Panc1 (cell line): ENCODE measurements at regions not wholly inside any gene's neighbourhood (a gene's known extent, or its start where the extent isn't known, plus 50 kb on each side); places are given as distances from the start of the nearest gene placed in this dataset.

Experiments
- ATAC-seq: fragments of 200-7000 bp; cut with Tn5 transposase; 2 replicates; pipeline ENCODE4 v1.9.1; 2020; ENCODE audit warnings: mild to moderate bottlenecking, moderate library complexity
- BruUV-seq: library from RNA; stranded (reverse); fragments of 400-500 nt; replicated peaks from 2 replicates; lab custom pipeline; 2021; lab: Mats Ljungman, UMichigan
- CTCF ChIA-PET: fragments of 300-600 bp; sonication (Branson Sonifier 250); formaldehyde crosslinking; loops from one replicate; lab custom pipeline; 2022; ENCODE audit warnings: antibody characterized with exemption; lab: Charles Lee
- POLR2A ChIA-PET: fragments of 300-600 bp; sonication (Branson Sonifier 250); formaldehyde crosslinking; loops from one replicate; lab custom pipeline; 2022; ENCODE audit warnings: antibody characterized with exemption; lab: Charles Lee
- DNase-seq: peaks from one replicate; pipeline ENCODE4 v3.0.0-alpha.2; 2010; ENCODE audit warnings: low read depth, low spot score
- H3K27ac ChIP-seq: 2 replicates; pipeline ENCODE4 v1.5.1; 2011; ENCODE audit warnings: mild to moderate bottlenecking, low read length, inconsistent platforms
- H3K27me3 ChIP-seq: fragments of 200-500 bp; sonication (Bioruptor generic); 2 replicates; pipeline ENCODE4 v1.6.0; 2014; ENCODE audit warnings: low read length, inconsistent platforms; ENCODE audit not compliant: control insufficient read depth, insufficient read depth
- H3K36me3 ChIP-seq: fragments of 200-500 bp; sonication (Bioruptor generic); 2 replicates; pipeline ENCODE4 v1.5.1; 2014; ENCODE audit warnings: inconsistent platforms, mild to moderate bottlenecking, low read length, moderate library complexity; ENCODE audit not compliant: control insufficient read depth, insufficient read depth
- H3K4me1 ChIP-seq: 2 replicates; pipeline ENCODE4 v1.5.1; 2011; ENCODE audit warnings: inconsistent platforms, mild to moderate bottlenecking, low read length, moderate library complexity; ENCODE audit not compliant: control insufficient read depth, insufficient read depth
- H3K4me3 ChIP-seq, 2 experiments: 2 replicates each; pipeline ENCODE4 v1.5.1; 2011 to 2012; ENCODE audit warnings: low read depth in 2 of 2, low read length in 2 of 2, mild to moderate bottlenecking in 2 of 2, inconsistent platforms in 1 of 2, moderate library complexity in 1 of 2
- H3K9me3 ChIP-seq: fragments of 200-500 bp; sonication (Bioruptor generic); 2 replicates; pipeline ENCODE4 v1.5.1; 2014; ENCODE audit warnings: low read depth, mild to moderate bottlenecking, inconsistent platforms, low read length, moderate library complexity; ENCODE audit not compliant: control insufficient read depth, insufficient read depth
- POLR2AphosphoS5 ChIP-seq: IDR thresholded peaks from 2 replicates; pipeline ENCODE4 v1.6.1; 2012; ENCODE audit warnings: mild to moderate bottlenecking, low read depth, low read length, moderate library complexity
- SIN3A ChIP-seq: IDR thresholded peaks from 2 replicates; pipeline ENCODE4 v1.6.1; 2012; ENCODE audit warnings: low read depth, mild to moderate bottlenecking, low read length, moderate library complexity, borderline replicate concordance; ENCODE audit not compliant: insufficient read depth
- TCF7L2 ChIP-seq: IDR thresholded peaks from 2 replicates; pipeline ENCODE4 v1.6.1; 2011; ENCODE audit warnings: mild to moderate bottlenecking, low read depth, low read length, inconsistent platforms
- in situ Hi-C: cut with HindIII; loops from 2 replicates; pipeline ENCODE4 v1.10.0; 2016; ENCODE audit warnings: low sequenced_read_pairs, low pct_unique_long_range_greater_than_20kb
- intact Hi-C: fragments of 100-400 bp; cut with micrococcal nuclease; formaldehyde crosslinking; loops from one replicate; pipeline ENCODE4 v1.10.0; 2022; ENCODE audit not compliant: unreplicated experiment
- TF ChIP-seq, protein P1 (sequence below): fragments of 450-650 bp; IDR thresholded peaks from 2 replicates; pipeline ENCODE4 v1.5.1; 2017; ENCODE audit warnings: mild to moderate bottlenecking
- TF ChIP-seq, protein P2 (sequence below), 2 experiments: IDR thresholded peaks; 2 replicates each; pipeline ENCODE4 v1.6.1; 2011 to 2012; ENCODE audit warnings: low read depth in 2 of 2, control low read depth in 1 of 2, low read length in 1 of 2, mild to moderate bottlenecking in 1 of 2, moderate library complexity in 1 of 2; ENCODE audit not compliant: insufficient read depth in 1 of 2

DNA sequence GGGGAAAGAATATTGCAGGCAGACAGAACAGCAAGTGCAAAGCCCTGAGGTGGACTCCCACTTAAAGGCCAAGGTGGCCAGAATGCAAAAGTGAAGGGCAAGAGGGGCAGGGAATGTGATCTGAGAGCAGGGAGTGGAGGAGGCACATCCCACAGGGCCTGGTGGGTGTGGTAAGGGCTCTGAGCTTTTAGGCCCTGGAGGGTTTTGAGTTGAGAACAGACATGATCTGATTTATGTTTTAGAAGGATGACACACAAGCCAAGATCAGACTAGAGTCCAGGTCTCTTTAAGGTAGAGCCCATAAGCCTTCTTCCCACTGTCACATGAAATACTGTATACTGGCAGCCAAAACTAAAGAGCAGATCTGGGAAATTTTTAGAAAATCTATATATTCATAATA, 162.5 kb downstream of the SLC38A4 start:
- CTCF ChIA-PET, result no interaction called here

DNA sequence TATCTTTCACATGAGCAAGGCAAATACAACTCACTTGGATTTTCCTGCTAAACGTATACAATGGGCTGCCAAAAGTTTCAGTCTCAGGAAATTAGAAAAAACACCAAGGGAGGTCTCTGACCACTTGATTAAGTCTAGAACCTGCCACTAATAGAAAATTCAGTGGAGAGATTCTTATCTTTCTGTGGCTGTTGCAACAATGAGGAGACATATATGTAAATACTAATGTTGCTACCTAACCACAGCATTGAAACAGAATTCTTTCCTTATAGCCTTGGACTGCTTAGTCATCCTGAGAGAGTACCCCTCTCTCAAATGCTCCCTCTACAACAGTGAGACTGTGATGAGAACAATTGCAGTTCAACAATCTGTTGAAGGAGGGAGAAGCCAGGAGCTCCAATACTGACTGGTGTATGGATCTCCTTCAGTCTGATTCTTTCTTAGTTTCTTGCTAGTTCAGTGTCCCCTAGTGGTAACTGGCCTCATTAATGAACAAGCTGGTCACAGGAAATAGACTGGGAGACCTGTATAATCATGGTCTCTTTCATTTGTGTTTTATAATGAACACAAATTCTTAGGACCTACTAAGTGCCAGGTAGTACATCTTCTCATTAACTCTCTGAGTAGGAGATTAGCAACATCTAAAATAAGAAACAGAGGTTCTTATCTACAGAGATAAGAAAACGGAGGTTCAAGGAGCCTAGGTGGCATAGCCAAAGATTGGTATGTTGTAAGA, 164.5 kb downstream of the SLC38A4 start:
- peak overlapping the region; percentile 89 for H3K27ac ChIP-seq
- H3K36me3 ChIP-seq, result no peaks in the 10 kb centered on the region
- DNase-seq (peak; percentile 87), ATAC-seq (peak; percentile 65)
- ChIA-PET POLR2A (no interaction called here), CTCF (interaction anchor here (0.6 to 1.0 kb wide), 5 partner anchors 14 to 1081 kb away, joined by 3 to 4 read pairs (median 3); no protein-coding TSS in a partner anchor)
- BruUV-seq, result no TSS peak
- in situ Hi-C loops, result no loop called here
- H3K9me3 ChIP-seq, result no peaks in the 10 kb centered on the region; the same call in 1 of the 2 replicates
- no peaks in the 10 kb centered on the region for H3K27me3 ChIP-seq
- no peak overlapping the region for H3K4me3 ChIP-seq
- intact Hi-C loops, result loop anchor here (5.0 to 10.0 kb wide), 2 partner anchors 104 to 186 kb away; no protein-coding TSS in a partner anchor
- TF ChIP-seq, protein P1, sequence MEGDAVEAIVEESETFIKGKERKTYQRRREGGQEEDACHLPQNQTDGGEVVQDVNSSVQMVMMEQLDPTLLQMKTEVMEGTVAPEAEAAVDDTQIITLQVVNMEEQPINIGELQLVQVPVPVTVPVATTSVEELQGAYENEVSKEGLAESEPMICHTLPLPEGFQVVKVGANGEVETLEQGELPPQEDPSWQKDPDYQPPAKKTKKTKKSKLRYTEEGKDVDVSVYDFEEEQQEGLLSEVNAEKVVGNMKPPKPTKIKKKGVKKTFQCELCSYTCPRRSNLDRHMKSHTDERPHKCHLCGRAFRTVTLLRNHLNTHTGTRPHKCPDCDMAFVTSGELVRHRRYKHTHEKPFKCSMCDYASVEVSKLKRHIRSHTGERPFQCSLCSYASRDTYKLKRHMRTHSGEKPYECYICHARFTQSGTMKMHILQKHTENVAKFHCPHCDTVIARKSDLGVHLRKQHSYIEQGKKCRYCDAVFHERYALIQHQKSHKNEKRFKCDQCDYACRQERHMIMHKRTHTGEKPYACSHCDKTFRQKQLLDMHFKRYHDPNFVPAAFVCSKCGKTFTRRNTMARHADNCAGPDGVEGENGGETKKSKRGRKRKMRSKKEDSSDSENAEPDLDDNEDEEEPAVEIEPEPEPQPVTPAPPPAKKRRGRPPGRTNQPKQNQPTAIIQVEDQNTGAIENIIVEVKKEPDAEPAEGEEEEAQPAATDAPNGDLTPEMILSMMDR, result peak; percentile 84
- TF ChIP-seq, protein P2, sequence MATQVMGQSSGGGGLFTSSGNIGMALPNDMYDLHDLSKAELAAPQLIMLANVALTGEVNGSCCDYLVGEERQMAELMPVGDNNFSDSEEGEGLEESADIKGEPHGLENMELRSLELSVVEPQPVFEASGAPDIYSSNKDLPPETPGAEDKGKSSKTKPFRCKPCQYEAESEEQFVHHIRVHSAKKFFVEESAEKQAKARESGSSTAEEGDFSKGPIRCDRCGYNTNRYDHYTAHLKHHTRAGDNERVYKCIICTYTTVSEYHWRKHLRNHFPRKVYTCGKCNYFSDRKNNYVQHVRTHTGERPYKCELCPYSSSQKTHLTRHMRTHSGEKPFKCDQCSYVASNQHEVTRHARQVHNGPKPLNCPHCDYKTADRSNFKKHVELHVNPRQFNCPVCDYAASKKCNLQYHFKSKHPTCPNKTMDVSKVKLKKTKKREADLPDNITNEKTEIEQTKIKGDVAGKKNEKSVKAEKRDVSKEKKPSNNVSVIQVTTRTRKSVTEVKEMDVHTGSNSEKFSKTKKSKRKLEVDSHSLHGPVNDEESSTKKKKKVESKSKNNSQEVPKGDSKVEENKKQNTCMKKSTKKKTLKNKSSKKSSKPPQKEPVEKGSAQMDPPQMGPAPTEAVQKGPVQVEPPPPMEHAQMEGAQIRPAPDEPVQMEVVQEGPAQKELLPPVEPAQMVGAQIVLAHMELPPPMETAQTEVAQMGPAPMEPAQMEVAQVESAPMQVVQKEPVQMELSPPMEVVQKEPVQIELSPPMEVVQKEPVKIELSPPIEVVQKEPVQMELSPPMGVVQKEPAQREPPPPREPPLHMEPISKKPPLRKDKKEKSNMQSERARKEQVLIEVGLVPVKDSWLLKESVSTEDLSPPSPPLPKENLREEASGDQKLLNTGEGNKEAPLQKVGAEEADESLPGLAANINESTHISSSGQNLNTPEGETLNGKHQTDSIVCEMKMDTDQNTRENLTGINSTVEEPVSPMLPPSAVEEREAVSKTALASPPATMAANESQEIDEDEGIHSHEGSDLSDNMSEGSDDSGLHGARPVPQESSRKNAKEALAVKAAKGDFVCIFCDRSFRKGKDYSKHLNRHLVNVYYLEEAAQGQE (IDR thresholded peaks at IDR 0.05; ENCODE audit: insufficient read depth in 1 of 2, low read depth in 2 of 2, low read length in 1 of 2), result no peak
- TF ChIP-seq POLR2AphosphoS5, result no peak
- H3K4me1 ChIP-seq, result peaks cover 79% of the 10 kb centered on the region

More for the DNA sequence above, 162.5 kb downstream of the SLC38A4 start:
- peaks cover 15% of the 10 kb centered on the region; the same call in 1 of the 2 replicates for H3K9me3 ChIP-seq
- intact Hi-C loops, result loop anchor here (5.0 to 10.0 kb wide), 2 partner anchors 106 to 189 kb away; no protein-coding TSS in a partner anchor
- H3K36me3 ChIP-seq, result no peaks in the 10 kb centered on the region
- no peak for ATAC-seq
- no peaks in the 10 kb centered on the region for H3K27me3 ChIP-seq
- POLR2A ChIA-PET, result no interaction called here
- BruUV-seq, result no TSS peak
- DNase-seq, result no peak
- H3K27ac ChIP-seq, result peak overlapping the region; percentile 89
- no peak for TF ChIP-seq SIN3A
- no peak for TF ChIP-seq TCF7L2
- TF ChIP-seq, protein P2 (IDR thresholded peaks at IDR 0.05; ENCODE audit: insufficient read depth in 1 of 2, low read depth in 2 of 2, low read length in 1 of 2), result no peak
- TF ChIP-seq POLR2AphosphoS5, result no peak
- TF ChIP-seq, protein P1, result no peak
- in situ Hi-C loops, result no loop called here
- peaks cover 65% of the 10 kb centered on the region for H3K4me1 ChIP-seq
- H3K4me3 ChIP-seq, result no peak overlapping the region
